ENCODE measurements at regions not wholly inside any gene's neighbourhood (a gene's known extent, or its start where the extent isn't known, plus 50 kb on each side); places are given as distances from the start of the nearest gene placed in this dataset.
"Not testable (repeated sequence)": the region's sequence is repeated elsewhere in the genome, so short reads cannot be mapped to it uniquely, and the experiment has no call there.

DNA sequence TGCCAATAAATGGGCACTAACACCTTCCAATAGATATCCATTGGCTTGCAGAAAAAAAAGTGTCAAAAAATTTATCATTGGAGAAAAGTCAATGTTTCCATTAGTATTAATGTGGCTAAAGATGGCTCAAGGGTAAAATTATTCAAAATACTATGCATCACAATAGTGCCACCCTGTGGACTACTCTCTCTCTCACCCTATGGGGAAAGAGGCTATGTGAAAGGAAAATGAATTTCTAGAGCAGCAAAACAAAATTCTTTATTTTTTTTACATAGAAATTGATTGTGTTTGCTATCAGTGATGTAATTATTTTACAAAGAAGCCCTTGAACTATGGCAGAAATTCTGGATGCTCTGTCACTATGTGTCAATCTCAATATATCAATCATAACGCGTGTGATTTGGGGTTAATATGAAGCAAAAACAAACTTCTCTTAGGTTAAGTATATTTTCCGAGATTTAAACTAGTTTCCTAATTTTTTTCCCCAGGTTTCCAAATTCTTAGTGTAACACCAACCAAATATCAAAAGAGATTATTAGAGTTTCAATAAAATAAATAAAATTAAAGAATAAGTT lies 193.9 kb downstream of the USP22 start:
- DNase-seq: not testable (repeated sequence)

DNA sequence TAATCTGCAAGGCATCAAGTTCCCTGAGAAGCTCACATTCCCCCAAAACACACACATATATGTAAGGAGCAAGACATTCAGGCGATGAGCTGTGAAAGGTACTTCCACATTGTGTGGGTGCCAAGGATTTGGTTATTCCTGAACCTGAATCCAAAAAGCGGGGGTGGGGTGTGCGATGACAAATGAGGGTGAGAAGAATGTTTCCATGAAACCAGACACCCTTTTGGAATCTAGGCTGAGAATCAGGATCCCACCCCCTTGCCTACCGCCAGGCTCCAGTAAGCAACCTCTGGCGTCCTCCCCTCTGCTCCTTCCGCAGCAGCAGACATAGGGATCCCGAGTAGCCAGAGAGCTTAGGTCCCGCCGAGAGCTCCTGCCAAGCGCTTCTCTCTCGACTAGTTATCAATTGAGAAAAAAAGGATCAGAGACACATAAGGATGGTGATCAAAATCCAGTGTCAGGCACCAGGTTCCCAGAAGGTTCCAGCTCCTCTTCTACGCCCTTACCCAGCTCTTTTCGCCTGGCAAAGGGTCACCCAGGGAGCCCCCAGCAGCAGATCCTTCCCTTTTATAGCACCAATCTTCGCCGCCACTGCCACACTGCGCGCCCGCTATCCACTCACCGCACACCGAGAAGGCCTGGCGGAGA lies 191.1 kb downstream of the USP22 start:
- DNase-seq: not testable (repeated sequence)

DNA sequence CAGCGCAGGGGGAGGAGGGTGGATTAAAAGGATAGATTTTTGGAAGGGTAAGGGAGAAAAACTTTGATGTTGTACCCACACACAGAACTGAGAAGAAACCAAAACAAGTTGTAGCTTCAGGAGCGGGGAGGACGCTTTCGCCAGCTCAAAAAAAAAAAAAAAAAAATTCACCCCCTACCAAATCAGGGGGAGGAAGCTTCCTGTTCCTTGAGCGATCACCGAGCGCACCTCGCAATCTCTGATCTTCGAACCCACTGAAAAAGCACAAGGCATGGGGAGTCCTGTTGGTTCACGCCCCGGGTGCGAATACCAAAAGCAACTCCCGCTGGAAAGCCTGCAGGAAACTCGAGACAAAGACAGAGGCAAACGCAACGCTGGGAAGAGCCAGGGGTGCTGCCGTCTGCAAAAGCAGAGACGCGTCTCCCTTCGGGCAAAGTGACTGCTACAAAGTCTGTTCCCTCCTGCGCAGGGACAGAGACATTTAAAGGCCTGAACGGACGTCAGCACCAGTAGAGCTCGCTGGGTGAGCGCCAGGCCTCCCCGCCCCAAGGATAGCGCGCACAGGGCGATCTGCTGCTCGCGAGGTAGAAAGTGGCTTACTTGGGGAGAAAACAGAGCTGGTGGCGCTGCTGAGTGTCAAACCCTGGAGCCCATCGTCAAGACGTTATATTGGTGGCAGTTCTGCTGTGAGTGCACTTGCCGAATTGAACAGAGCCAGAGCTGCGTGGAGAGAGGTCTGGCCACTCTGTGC lies 190.4 kb downstream of the USP22 start:
- peak in 1 of 2 experiments; percentile 21 for DNase-seq

DNA sequence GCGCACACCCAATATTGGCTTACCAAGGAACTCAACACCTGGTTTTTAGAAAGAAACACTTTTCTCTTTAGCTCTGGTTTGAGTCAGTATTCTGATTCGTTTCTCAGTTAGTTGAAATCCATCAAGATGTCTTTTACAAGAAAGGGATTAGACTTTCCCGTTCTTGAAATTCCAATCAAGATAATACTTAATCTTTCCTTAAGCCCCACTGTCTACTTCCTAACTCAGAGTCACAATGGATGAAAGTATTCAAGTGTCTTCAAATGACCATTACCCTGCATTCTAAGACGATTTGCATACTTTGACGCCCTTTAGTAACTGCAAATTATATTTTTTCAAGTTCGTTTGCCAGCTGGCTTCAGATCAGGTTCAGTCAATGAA lies 189.8 kb downstream of the USP22 start:
- no peak for DNase-seq

DNA sequence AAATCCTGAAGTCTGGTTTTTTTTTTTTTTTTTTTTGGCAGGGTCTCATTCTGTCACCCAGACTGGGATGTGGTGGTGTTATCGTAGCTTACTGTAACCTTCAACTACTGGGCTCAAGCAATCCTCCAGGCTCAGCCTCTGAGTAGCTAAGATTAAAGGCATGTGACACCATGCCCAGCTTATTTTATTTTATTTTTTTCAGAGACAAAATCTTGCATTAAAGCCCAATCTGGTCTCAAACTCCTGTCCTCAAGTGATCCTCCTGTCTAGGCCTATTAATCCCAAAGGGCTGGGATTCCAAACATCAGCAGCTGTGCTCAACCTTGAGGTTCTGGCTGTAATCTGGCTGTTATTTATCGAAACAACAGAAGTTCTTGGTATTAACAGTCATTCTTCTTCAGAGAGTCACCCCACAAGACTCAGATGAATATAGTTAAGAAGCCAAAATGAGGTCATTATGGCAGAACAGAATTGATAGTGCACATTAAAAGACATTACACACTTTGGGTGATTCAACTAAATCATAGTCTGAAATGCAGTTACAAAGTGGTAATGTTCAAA lies 186.8 kb downstream of the USP22 start:
- not testable (repeated sequence) for DNase-seq

DNA sequence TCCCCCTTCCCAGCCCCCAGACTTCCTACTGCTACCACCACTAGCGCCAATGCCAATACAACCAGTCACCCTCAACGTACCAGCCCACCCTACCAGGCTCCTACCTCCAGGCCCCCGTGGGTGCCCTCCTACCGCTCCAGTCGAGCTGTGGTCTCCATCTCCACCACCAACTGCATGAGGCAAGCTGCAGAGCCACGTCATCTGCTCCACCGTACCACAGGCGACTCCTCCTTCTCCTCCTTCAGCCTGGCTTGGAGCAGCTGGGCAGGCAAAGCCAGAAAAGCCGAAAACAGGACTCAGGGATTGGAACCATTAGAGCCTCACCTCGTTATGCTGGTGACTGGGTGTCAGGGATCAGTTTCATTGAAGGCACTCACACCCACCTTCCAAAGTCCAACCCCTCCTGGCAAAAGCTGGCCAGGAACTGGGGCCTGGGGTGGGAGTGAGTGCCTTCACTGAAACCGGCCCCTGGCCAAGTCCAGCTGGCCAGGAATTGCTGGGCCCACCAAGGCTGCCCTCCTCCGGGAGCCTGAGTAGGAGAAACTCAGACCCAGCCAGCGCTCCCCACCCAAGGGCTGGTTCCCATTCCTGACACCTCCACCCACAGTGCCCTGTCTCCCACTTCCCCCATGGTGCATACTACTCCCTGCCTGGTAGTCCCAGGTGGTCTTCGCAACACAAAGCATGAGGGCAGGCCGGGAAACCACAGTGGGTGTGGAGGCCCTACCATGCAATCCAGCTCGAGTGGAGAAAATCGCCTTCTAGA lies 176.2 kb downstream of the USP22 start:
- not testable (repeated sequence) for DNase-seq

DNA sequence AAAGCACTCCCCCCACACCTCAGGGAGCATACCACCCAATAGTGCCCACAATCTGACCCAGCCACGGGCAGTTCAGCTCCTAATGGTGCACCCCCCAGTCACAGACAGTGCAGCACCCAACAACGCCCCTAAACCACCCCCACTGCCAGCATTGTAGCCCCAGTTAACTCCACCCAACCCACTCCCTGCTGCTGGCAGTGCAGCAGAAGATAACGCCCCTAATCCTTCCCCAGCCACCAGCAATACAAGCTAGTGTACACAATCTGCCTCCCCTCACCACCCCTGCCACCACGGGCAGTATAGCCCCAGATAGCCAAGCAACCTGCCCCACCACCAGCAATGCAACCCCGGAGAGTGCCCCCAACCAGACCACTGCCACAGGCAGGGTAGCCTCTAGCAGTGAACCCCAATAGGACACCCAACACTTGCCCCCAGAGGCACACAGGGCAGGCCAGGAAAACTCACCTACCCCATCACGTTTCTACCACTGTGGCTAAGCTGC lies 175.3 kb downstream of the USP22 start:
- not testable (repeated sequence) for DNase-seq

DNA sequence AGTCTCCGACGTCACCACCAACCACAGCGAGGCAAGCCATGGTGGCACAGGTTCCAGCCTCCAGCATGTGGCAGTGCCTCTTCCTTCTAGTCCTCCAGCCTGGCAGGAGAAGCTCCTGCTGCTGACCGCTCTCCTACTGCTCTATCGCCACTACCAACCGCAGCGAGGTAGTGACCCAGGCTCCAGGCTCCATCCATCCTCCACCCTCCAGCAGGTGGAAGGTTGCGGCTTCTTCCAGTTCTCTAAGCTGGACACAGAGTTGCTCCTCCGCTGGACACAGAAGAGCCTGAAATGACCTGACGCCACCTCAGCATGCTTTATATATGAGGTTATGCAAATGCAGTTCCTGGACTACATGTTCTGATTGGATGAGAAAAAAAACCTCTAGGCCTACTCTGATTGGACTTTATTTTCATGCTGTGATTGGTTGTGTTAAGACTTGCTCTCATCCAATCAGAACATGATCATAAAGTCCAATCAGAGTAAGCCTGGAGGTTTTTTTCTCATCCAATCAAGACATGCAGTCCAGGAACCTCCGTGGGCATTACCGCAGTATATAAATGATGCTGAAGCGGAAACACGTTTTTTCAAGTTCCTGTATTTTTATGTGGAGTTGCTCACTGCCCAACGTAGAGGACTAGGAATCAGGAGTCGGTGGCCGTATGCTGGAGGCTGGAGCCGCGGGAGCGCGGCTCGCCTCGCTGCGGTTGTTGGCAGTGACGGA lies 174.7 kb downstream of the USP22 start:
- DNase-seq: not testable (repeated sequence)

DNA sequence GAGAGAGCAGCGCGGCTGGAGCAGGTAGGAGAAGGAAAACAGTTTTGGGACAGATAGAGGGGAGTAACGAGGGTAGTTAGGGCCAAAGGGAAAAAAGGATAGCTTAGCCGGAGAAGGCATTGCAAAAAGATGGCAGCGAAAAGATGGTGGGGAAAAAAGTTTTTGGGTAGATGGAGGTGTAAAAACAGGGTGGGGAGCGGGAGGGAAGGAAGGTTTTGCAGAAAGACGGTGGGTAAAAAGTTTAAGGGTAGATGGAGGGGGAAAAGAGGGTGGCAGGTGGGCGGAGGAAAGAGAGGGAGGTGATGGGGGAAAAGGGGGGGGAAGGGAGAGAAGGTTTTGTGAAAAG lies 174.2 kb downstream of the USP22 start:
- DNase-seq: not testable (repeated sequence)

DNA sequence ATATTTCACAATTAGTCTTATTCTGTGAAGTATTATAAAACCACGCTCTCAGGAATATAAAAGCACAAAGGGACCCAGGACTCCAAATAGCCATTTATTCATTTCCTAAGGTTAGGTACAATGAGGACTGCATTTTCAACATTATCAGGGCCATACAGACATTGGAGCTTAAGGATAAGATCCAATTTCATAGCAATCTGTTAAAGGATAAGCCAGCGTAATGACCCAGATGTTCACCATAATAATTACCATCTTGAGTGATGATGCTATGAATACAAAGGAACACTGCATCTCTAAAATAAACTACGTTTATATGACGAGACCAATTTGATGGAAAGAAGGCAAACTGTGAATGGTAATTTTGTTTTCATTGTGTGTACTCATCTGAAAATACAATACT lies 169.6 kb downstream of the USP22 start:
- peak; percentile 44 to 52 for DNase-seq

DNA sequence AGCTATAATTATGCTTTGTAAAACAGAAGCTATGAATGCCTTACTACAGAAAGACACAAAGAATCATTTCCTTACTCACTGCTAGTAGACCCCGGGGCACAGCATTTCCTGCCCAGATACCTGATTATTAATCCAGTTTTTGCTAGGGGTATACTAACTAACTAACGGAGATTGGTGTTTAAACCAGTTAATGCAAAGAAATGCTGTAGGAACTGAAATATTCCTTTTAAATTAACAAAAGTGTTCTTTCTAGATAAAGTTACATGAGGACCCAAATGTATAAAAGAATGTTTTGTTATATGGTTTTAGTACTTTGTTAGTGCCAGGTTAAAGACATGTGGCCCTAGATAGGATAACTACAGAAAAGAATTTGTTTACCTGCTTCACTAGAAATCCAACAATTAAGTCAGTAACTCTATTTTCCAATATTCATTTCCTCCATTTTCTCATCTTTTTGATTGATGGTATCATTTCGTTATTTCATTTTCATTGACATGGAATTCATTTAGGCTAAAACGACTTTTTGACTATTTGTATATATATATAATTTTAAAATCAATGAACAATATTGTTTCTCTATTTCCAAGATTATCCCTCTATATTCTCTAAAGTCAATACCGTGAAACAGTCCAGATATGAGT lies 169.0 kb downstream of the USP22 start:
- DNase-seq: not testable (repeated sequence)

DNA sequence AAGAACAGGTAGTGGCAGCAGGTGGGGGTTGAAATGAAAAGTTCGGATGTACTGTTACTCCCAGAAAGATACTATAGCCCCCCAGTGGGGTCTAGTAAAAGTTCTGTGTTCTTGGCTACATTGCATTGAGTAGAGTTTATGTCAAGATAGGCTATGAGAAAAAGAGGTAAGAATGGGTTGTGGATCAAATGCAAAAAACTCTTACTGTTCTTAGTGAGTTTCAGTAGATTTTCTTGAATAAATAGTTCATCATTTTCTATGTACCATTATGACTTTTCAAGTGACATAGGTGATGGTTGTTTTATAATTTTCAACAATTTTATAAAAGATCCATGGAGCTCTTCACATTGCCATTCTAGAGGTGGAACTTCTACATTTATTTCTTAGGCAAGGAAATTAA lies 165.4 kb downstream of the USP22 start:
- not testable (repeated sequence) for DNase-seq

DNA sequence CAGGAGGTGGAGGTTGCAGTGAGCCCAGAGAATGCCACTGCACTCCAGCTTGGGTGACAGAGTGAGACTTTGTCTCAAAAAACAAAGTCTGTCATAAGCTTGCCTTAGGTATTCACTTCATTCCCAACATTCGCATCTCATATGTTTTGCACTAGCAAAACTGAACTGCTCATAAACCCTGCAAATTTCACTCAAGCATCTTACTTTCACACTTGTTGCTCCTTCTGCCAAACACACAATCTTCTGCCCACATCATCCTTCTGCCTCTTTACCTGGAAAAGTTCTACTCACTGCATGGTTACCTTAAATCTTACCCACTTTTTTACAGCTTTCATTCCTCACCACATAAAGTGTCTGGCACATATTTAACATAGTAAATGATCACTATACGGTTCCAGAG lies 152.5 kb downstream of the USP22 start:
- DNase-seq: no peak

DNA sequence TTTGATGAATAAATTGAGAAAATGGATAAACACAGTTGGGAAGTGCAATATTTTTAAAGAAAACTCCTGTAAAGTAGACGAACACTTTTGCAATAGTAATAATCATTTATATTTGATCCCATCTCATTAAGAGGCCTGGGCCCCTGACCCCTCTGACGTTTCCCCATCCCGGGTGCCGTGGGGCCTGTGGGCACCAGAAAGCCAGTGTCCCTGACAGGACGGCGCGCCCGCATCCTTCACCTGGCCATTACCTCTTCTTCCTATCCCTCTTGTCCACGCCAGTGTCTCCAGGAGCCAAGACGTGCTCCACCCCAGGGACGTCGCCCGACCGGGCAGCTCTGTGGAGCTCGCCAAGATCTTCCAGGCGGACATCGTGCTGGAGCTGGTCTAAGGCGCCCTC lies 147.4 kb downstream of the USP22 start:
- not testable (repeated sequence) for DNase-seq

DNA sequence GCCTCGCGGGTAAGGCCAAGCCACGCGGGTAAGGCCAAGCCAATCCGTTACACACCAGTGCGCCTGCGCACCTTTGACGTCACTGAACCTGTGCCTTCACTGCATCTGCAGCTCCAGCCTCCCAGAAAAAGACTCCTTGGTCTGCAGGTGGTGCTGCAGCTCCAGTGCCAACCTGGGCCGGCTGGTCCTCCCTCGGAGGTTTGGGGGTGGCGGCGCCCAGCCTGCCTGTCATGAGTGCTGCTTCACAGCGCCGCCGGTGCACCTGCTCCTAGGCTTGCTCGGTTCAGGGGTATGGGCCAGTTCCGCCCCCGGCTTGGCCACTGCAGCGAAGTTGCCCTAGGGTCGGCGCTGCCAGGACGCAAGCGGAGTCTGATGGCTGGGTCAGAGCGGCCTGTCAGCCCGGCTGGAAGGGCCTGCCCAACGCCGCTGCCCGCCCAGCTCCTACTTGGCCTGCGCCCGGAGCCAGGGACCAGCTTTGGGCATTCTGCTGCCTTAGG lies 146.6 kb downstream of the USP22 start:
- DNase-seq: no peak

DNA sequence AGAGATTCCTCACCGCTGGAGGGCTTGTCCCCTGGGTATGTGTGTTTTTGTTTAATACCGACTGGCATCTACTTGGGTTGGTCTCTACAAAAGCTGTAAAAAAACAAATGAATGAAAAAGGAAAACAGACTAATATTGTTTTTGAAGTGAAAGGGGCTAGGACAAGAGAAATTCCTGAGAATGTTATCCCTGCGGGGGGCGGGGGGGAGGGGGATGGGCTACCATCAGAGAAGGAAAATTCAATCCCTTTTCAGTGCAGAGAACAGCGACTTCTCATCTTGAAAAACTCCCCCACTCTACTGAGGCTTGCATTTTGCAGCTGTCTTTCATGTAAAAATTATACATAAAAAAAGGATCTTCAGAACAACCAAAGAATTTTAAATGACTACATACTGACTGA lies 144.1 kb downstream of the USP22 start:
- DNase-seq: not testable (repeated sequence)

DNA sequence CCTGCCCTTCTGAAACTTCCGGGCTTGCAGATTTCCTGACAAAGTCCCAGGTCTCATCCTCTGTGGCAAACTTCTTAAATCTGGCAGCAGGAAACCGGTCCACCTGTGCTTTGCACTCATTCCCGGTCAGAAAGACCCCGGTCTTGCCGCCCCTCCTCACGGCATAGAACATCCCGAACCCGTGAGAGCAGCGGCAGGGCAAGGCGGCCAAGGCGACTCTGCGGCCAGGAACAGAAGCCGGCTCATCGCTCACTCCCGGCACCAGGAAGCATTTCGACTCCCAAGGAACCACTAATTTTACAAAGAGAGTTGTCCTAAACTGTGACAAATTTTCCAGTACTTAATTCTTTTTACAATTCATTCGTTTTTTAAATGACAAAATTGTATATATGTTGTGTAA lies 140.3 kb downstream of the USP22 start:
- not testable (repeated sequence) for DNase-seq

DNA sequence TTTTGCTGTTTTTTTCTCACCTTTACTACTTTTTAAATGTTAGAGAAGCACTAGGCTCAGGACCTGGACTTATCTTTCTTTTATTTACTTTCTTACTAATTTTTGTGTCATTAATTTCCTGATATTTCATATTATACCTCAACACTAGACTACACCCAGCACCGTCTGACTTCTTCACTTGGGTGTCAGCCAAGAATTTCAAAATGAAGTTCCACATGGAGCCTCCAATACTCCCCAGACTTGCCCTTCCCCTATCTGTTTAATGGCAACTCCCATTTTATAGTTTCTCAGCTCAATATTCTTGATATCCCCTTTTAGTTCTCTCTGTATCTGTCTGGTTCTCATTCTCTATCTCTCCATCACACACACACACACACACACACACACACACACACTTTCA lies 139.3 kb downstream of the USP22 start:
- not testable (repeated sequence) for DNase-seq

DNA sequence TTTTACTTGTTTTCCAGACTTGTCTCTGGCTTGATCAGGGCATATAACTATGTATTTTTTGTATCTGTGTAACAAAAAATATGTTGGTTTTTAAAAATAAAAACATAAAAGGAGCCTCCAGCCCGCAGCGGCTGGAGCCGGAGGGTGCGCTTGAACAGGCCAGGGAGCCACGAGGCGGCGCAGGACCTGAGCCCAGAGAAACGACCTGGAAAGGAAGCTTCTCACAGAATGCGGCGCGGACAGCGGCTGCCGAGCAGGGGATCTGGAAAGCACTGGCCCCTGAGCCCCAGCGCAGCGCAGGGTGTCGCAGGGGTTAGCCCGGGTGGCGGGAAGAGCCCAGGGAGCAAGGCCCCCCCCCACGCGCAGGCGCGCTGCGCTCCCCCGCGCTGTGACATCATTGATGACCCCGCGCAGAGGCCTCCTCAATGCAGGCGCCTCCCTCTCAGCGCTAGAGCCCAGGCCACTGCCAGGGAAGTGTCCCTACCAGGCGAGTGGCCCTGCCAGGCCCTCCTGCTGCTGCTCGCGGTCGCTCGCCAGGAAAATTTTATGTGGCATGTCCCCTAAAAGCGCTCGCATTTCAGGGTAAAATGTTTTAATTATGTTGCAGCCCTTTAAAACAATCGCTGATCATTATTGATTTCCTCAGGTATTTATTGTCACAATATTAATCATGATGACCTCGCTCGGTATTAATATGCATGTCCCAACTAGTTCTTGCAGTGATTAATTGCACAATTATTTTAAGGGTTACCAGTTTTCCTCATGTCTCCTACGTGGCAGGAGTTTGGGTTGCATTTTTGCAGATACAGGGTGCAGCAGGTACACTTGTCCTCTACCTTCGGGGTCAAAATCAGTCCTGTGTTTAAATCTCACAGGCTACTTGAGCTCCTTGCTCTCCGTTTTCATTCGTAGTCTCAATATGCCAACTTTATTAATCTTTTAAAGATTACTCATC lies 134.2 kb downstream of the USP22 start:
- no peak for DNase-seq

DNA sequence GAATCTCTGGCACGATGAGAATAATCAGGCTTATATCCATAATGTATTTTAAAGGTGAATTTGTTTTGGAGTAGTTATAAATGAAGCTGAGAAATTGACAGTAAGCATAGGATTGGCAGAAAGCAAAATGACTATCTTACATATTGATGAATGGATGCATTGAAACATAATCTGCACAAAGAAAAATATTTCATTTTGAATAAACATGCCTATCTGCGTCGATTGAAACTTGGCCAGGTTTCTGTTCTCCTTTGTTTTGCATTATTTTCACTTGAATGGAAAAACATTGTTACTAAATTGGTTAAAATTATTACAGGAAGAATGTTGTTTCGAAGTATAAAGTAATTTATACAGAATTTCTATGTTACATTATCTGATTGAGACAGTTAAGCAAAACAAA lies 128.2 kb downstream of the USP22 start:
- no peak for DNase-seq

Measured in NCI-H1930 (cell line).